ENCODE measurements at regions not wholly inside any gene's neighbourhood (a gene's known extent, or its start where the extent isn't known, plus 50 kb on each side); places are given as distances from the start of the nearest gene placed in this dataset.

- no peaks in the 10 kb centered on the region for H3K4me1 ChIP-seq
- no peak overlapping the region for H3K4me3 ChIP-seq
- no peak for ATAC-seq
- no peak for DNase-seq
- TF ChIP-seq CTCF (IDR thresholded peaks at IDR 0.05), result no peak
- no peaks in the 10 kb centered on the region for H3K9me3 ChIP-seq
- H3K36me3 ChIP-seq, result no peaks in the 10 kb centered on the region
- H3K27ac ChIP-seq, result no peak overlapping the region
- H3K27me3 ChIP-seq, result no peaks in the 10 kb centered on the region
- intact Hi-C loops (cut with DNase I), result no loop called here
- 44 to 60% methylated on average over 6 of the region's 6 CpGs for WGBS, 2 donors
These were observed 195.2 kb upstream of the CNTNAP4 start for GRCh38 chr16:76081967-76082366.

- Histone ChIP-seq H3K4me3 (no peak overlapping the region), H3K27me3 (no peaks in the 10 kb centered on the region), H3K27ac (no peak overlapping the region), H3K4me1 (no peaks in the 10 kb centered on the region), H3K9me3 (peaks cover 0 to 39% (median 18%) of the 10 kb centered on the region in 11 donors), H3K36me3 (no peaks in the 10 kb centered on the region)
- 92 to 95% methylated on average over 6 of the region's 6 CpGs for WGBS, 2 donors
- no peak for ATAC-seq
- DNase-seq, result no peak
- no peak for TF ChIP-seq CTCF (IDR thresholded peaks at IDR 0.05)
- intact Hi-C loops (cut with DNase I), result no loop called here
These were observed 170.6 kb upstream of the CNTNAP4 start for GRCh38 chr16:76106647-76107046.

GRCh38 chr16:76108460-76108859, 168.7 kb upstream of the CNTNAP4 start:
- WGBS, 2 donors, result 42 to 59% methylated on average over 1 of the region's 1 CpG
- no peak overlapping the region for H3K4me3 ChIP-seq
- ATAC-seq (no peak), DNase-seq (no peak)
- intact Hi-C loops (cut with DNase I), result no loop called here
- no peaks in the 10 kb centered on the region for H3K27me3 ChIP-seq
- no peaks in the 10 kb centered on the region for H3K36me3 ChIP-seq
- H3K27ac ChIP-seq, result no peak overlapping the region
- H3K9me3 ChIP-seq, result peaks cover 0 to 25% (median 5%) of the 10 kb centered on the region in 11 donors
- H3K4me1 ChIP-seq, result no peaks in the 10 kb centered on the region
- no peak for TF ChIP-seq CTCF (IDR thresholded peaks at IDR 0.05)

- WGBS, 2 donors, result 72 to 84% methylated on average over 3 of the region's 3 CpGs
- no peak for TF ChIP-seq CTCF (IDR thresholded peaks at IDR 0.05)
- peaks cover 0 to 5% (median 0%) of the 10 kb centered on the region in 7 donors for H3K27me3 ChIP-seq
- no peak overlapping the region for H3K4me3 ChIP-seq
- DNase-seq (no peak), ATAC-seq (no peak)
- H3K27ac ChIP-seq, result no peak overlapping the region
- no peaks in the 10 kb centered on the region for H3K36me3 ChIP-seq
- intact Hi-C loops (cut with DNase I), result no loop called here
- H3K4me1 ChIP-seq, result no peaks in the 10 kb centered on the region
- H3K9me3 ChIP-seq, result peaks cover 0 to 22% (median under 1%) of the 10 kb centered on the region in 11 donors
These were observed 162.5 kb upstream of the CNTNAP4 start for GRCh38 chr16:76114681-76115080.
